Liver (tissue), 8 donors: ENCODE measurements at regions not wholly inside any gene's neighbourhood (a gene's known extent, or its start where the extent isn't known, plus 50 kb on each side); places are given as distances from the start of the nearest gene placed in this dataset.

ENCODE experiments used
- DNase-seq: peaks from one replicate; pipeline ENCODE4 v3.0.0-alpha.2; 2017; ENCODE audit warnings: low spot score
- H3K27ac ChIP-seq, 2 donors: one replicate each; pipeline ENCODE4 v1.7.0; 2013; ENCODE audit warnings: inconsistent platforms in 2 of 2, low read length in 2 of 2, control low read depth in 1 of 2, low read depth in 1 of 2, mild to moderate bottlenecking in 1 of 2
- H3K27me3 ChIP-seq, 4 donors: one replicate each; pipeline versions ENCODE4 v1.6.1 to v1.7.0; 2013; ENCODE audit warnings: low read length in 3 of 4, inconsistent platforms in 1 of 4, mild to moderate bottlenecking in 1 of 4, moderate library complexity in 1 of 4; ENCODE audit not compliant: control insufficient read depth in 4 of 4, insufficient read depth in 4 of 4
- H3K36me3 ChIP-seq, 4 donors: one replicate each; pipeline versions ENCODE4 v1.6.1 to v1.7.0; 2013; ENCODE audit warnings: low read length in 3 of 4, mild to moderate bottlenecking in 3 of 4, low read depth in 1 of 4, moderate library complexity in 1 of 4; ENCODE audit not compliant: control insufficient read depth in 4 of 4, insufficient read depth in 3 of 4
- H3K4me1 ChIP-seq, 4 donors: one replicate each; pipeline versions ENCODE4 v1.6.1 to v1.7.0; 2013; ENCODE audit warnings: low read length in 3 of 4, mild to moderate bottlenecking in 3 of 4, moderate library complexity in 1 of 4; ENCODE audit not compliant: control insufficient read depth in 4 of 4, insufficient read depth in 4 of 4
- H3K4me3 ChIP-seq, 3 donors: one replicate each; pipeline versions ENCODE4 v1.6.1 to v1.7.0; 2013; ENCODE audit warnings: low read length in 3 of 3, control low read depth in 1 of 3, low read depth in 1 of 3, mild to moderate bottlenecking in 1 of 3
- H3K9ac ChIP-seq, 2 donors: one replicate each; pipeline ENCODE4 v1.7.0; 2013; ENCODE audit warnings: low read length in 2 of 2, mild to moderate bottlenecking in 2 of 2, moderate library complexity in 2 of 2, control low read depth in 1 of 2, low read depth in 1 of 2
- H3K9me3 ChIP-seq, 4 donors: one replicate each; pipeline versions ENCODE4 v1.6.1 to v1.7.0; 2013; ENCODE audit warnings: low read length in 3 of 4; ENCODE audit not compliant: control insufficient read depth in 4 of 4
- ATF3 ChIP-seq: IDR thresholded peaks from 2 replicates; pipeline ENCODE4 v1.6.1; 2016; ENCODE audit warnings: antibody characterized with exemption
- EGR1 ChIP-seq, 2 donors: IDR thresholded peaks; 2 replicates each; pipeline ENCODE4 v1.6.1; 2016 to 2018; ENCODE audit warnings: antibody characterized with exemption in 2 of 2, low read depth in 2 of 2
- FOXA1 ChIP-seq: IDR thresholded peaks from 2 replicates; pipeline ENCODE4 v1.6.1; 2016; ENCODE audit warnings: antibody characterized with exemption
- FOXA2 ChIP-seq: IDR thresholded peaks from 2 replicates; pipeline ENCODE4 v1.6.1; 2016; ENCODE audit warnings: antibody characterized with exemption
- GABPA ChIP-seq, 2 donors: IDR thresholded peaks in 1 of 2; conservative IDR thresholded peaks in 1 of 2; 2 replicates each; pipeline ENCODE4 v1.6.1; 2016; ENCODE audit warnings: antibody characterized with exemption in 2 of 2, mild to moderate bottlenecking in 1 of 2, moderate library complexity in 1 of 2
- HNF4A ChIP-seq, 2 donors: conservative IDR thresholded peaks; 2 replicates each; pipeline ENCODE4 v1.6.1; 2016; ENCODE audit warnings: antibody characterized with exemption in 2 of 2, mild to moderate bottlenecking in 2 of 2
- HNF4G ChIP-seq: IDR thresholded peaks from 2 replicates; pipeline ENCODE4 v1.6.1; 2016; ENCODE audit warnings: antibody characterized with exemption
- JUND ChIP-seq, 2 donors: IDR thresholded peaks; 2 replicates each; pipeline ENCODE4 v1.6.1; 2016; ENCODE audit warnings: antibody characterized with exemption in 2 of 2
- MAX ChIP-seq: IDR thresholded peaks from 2 replicates; pipeline ENCODE4 v1.6.1; 2016; ENCODE audit warnings: antibody characterized with exemption
- NR2F2 ChIP-seq: IDR thresholded peaks from 2 replicates; pipeline ENCODE4 v1.6.1; 2016; ENCODE audit warnings: antibody characterized with exemption
- RAD21 ChIP-seq, 2 donors: IDR thresholded peaks; 2 replicates each; pipeline ENCODE4 v1.6.1; 2016; ENCODE audit warnings: antibody characterized with exemption in 2 of 2, mild to moderate bottlenecking in 2 of 2
- REST ChIP-seq: IDR thresholded peaks from 2 replicates; pipeline ENCODE4 v1.6.1; 2016; ENCODE audit warnings: antibody characterized with exemption, mild to moderate bottlenecking
- RXRA ChIP-seq, 2 donors: IDR thresholded peaks; 2 replicates each; pipeline ENCODE4 v1.6.1; 2017 to 2018; ENCODE audit warnings: antibody characterized with exemption in 2 of 2, mild to moderate bottlenecking in 1 of 2
- SP1 ChIP-seq: IDR thresholded peaks from 2 replicates; pipeline ENCODE4 v1.6.1; 2018; ENCODE audit warnings: antibody characterized with exemption, mild to moderate bottlenecking
- TAF1 ChIP-seq: conservative IDR thresholded peaks from 2 replicates; pipeline ENCODE4 v1.6.1; 2016; ENCODE audit warnings: antibody characterized with exemption, mild to moderate bottlenecking
- YY1 ChIP-seq: IDR thresholded peaks from 2 replicates; pipeline ENCODE4 v1.6.1; 2016; ENCODE audit warnings: antibody characterized with exemption, mild to moderate bottlenecking
- WGBS: extraction: QIAGEN DNeasy Blood & Tissue Kit; methylation state at CpG from one replicate; pipeline ENCODE4 v1.1.7; 2013; 5-methylcytosine and 5-hydroxymethylcytosine counted together
- TF ChIP-seq, protein P1 (sequence below): IDR thresholded peaks from 2 replicates; pipeline ENCODE4 v1.6.1; 2016; ENCODE audit warnings: antibody characterized with exemption
- TF ChIP-seq, protein P2 (sequence below): fragments of 150-350 bp; IDR thresholded peaks from 2 replicates; pipeline ENCODE4 v1.5.1; 2017; ENCODE audit warnings: improper control_type of control experiment, low read depth, low read length; ENCODE audit not compliant: missing input control
- donor health status: healthy.
- donor health status: healthy.
- donor health status: healthy.
- donor health status: healthy.
- donor health status: healthy.

DNA sequence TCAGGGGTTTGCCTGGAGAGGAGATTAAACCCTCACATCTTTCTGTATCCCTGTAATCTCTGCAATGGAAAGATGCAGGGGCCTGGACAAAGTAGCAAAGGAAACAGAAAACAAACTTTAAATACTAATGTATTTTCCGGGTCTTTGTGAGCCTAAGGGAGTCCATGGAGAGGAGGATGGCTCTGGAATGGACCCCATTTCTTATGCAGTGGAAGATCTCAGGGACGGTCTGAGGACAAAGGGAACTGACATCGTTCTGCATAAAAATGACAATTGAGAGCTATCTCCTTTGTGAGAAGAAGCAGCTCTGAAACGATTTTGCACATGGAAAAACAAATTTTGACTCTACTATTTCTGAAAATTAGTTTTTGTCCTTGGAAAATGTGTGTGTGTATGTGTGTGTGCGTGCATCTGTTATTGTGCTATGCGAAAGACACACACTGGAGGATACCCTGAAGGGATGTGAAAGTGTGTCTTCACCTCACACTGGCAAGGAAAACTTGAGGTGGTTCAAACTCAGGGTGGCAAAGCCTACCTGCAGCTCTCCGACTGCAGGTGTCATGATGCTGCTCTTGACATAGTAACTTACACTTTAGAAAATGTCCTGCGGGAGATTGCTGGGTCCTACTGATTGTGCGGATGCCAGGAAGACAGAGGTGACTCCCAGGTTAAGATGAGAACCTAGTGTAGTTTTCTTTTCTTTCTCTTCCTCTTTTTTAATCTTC, 126.4 kb upstream of the JADE1 start:
- H3K9ac ChIP-seq, result no peak overlapping the region
- H3K4me1 ChIP-seq, result no peaks in the 10 kb centered on the region
- no peaks in the 10 kb centered on the region for H3K9me3 ChIP-seq
- WGBS, result 70% methylated on average over 9 of the region's 9 CpGs
- no peak overlapping the region for H3K27ac ChIP-seq
- no peaks in the 10 kb centered on the region for H3K27me3 ChIP-seq
- no peak for TF ChIP-seq FOXA1
- no peak for TF ChIP-seq JUND (IDR thresholded peaks at IDR 0.05)
- no peak for TF ChIP-seq MAX
- no peak for TF ChIP-seq NR2F2
- no peak for TF ChIP-seq TAF1
- no peak for TF ChIP-seq HNF4G
- no peak for TF ChIP-seq ATF3
- no peak for TF ChIP-seq GABPA (IDR thresholded peaks at IDR 0.05 in 1 of 2, conservative IDR thresholded peaks at IDR 0.05 in 1 of 2)
- no peak for TF ChIP-seq FOXA2
- TF ChIP-seq, protein P1, sequence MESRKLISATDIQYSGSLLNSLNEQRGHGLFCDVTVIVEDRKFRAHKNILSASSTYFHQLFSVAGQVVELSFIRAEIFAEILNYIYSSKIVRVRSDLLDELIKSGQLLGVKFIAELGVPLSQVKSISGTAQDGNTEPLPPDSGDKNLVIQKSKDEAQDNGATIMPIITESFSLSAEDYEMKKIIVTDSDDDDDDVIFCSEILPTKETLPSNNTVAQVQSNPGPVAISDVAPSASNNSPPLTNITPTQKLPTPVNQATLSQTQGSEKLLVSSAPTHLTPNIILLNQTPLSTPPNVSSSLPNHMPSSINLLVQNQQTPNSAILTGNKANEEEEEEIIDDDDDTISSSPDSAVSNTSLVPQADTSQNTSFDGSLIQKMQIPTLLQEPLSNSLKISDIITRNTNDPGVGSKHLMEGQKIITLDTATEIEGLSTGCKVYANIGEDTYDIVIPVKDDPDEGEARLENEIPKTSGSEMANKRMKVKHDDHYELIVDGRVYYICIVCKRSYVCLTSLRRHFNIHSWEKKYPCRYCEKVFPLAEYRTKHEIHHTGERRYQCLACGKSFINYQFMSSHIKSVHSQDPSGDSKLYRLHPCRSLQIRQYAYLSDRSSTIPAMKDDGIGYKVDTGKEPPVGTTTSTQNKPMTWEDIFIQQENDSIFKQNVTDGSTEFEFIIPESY, result no peak
- no peak for TF ChIP-seq SP1
- TF ChIP-seq RAD21 (IDR thresholded peaks at IDR 0.05), result no peak
- TF ChIP-seq, protein P2, sequence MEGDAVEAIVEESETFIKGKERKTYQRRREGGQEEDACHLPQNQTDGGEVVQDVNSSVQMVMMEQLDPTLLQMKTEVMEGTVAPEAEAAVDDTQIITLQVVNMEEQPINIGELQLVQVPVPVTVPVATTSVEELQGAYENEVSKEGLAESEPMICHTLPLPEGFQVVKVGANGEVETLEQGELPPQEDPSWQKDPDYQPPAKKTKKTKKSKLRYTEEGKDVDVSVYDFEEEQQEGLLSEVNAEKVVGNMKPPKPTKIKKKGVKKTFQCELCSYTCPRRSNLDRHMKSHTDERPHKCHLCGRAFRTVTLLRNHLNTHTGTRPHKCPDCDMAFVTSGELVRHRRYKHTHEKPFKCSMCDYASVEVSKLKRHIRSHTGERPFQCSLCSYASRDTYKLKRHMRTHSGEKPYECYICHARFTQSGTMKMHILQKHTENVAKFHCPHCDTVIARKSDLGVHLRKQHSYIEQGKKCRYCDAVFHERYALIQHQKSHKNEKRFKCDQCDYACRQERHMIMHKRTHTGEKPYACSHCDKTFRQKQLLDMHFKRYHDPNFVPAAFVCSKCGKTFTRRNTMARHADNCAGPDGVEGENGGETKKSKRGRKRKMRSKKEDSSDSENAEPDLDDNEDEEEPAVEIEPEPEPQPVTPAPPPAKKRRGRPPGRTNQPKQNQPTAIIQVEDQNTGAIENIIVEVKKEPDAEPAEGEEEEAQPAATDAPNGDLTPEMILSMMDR, result no peak
- no peak for TF ChIP-seq YY1
- no peak for TF ChIP-seq HNF4A (conservative IDR thresholded peaks at IDR 0.05)
- no peak for TF ChIP-seq RXRA (IDR thresholded peaks at IDR 0.05)
- no peak overlapping the region for H3K4me3 ChIP-seq
- H3K36me3 ChIP-seq, result no peaks in the 10 kb centered on the region
- no peak for DNase-seq

DNA sequence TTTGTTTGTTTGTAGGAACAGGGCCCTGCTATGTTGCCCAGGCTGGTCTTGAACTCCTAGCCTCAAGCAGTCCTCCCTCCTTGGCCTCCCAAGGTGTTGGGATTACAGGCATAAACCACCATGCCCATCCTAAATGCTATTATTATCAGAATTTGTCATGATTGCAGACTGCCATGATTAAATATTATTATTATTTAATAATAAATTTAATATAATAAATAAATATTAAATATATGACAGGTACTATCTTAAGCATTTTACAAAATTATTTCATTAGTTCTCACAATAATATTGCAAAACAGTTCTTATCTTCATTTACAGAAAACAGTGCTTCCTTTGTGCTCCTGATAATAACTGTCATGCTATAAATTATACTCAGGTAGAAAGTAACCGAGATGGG, 133.4 kb upstream of the JADE1 start:
- WGBS, result 69% methylated on average over 1 of the region's 1 CpG
- TF ChIP-seq, protein P2, result no peak
- TF ChIP-seq RAD21 (IDR thresholded peaks at IDR 0.05) (no peak), FOXA1 (no peak), YY1 (no peak), REST (no peak), JUND (IDR thresholded peaks at IDR 0.05) (no peak), EGR1 (IDR thresholded peaks at IDR 0.05; ENCODE audit: low read depth in 2 of 2) (no peak), SP1 (no peak), MAX (no peak), TAF1 (no peak), ATF3 (no peak), HNF4G (no peak), FOXA2 (no peak)
- TF ChIP-seq, protein P1, result no peak

More for the DNA sequence above, 133.4 kb upstream of the JADE1 start:
- Histone ChIP-seq H3K27ac (no peak overlapping the region), H3K4me3 (no peak overlapping the region), H3K36me3 (no peaks in the 10 kb centered on the region), H3K27me3 (no peaks in the 10 kb centered on the region), H3K9ac (no peak overlapping the region), H3K4me1 (no peaks in the 10 kb centered on the region), H3K9me3 (no peaks in the 10 kb centered on the region)
- DNase-seq, result no peak
